ENCODE measurements at regions not wholly inside any gene's neighbourhood (a gene's known extent, or its start where the extent isn't known, plus 50 kb on each side); places are given as distances from the start of the nearest gene placed in this dataset.

DNA sequence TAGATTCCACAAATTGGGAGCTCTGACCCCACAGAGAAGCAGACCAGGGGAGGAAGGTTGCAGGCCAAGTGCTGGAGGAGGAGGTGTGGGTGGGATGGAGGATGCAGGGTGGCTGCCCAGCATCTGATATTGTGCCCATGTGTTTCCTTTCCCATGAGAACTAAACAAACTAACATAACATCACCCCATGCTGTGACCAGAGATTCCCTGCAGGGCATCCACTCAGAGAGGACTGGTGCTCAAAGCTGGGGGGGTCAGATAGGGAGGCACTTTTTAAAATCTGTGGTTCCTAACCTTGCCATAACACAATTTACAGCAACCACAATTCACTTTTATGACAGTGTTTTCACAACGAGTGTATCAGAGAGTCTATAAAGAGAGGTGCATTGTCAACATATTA lies 1277.6 kb downstream of the AACS start:
- peaks cover 69% of the 10 kb centered on the region for H3K9me3 Mint-ChIP-seq (ENCODE audit: unreplicated experiment)

DNA sequence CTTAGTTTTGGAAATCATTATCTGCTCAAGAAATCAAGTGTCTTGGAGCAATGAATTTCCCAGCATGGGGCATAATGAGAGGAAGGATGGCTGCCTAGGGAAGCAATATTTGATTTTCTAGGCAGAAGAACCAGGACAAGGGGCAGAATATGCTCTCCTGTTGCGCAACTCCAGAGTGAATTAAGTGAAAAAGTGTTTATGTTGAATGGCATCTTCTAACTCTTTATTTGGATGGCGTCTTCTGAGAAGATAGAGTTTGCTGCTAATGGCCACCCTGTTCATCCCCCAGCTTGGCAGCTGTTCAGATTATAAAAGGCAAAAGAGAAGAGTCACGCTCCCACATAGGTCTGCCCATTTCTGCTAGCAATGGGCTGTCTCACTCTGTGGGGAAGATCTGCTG lies 1278.1 kb downstream of the AACS start:
- Mint-ChIP-seq H3K36me3 (ENCODE audit: unreplicated experiment) (no peaks in the 10 kb centered on the region), H3K27me3 (ENCODE audit: unreplicated experiment) (no peaks in the 10 kb centered on the region), H3K9me3 (ENCODE audit: unreplicated experiment) (peaks cover 69% of the 10 kb centered on the region), H3K4me3 (ENCODE audit: unreplicated experiment) (no peak overlapping the region), H3K27ac (ENCODE audit: unreplicated experiment) (no peak overlapping the region), H3K4me1 (ENCODE audit: unreplicated experiment) (no peaks in the 10 kb centered on the region)
- DNase-seq (ENCODE audit: extremely low spot score, unreplicated experiment): no peak
- TF ChIP-seq, protein P1, sequence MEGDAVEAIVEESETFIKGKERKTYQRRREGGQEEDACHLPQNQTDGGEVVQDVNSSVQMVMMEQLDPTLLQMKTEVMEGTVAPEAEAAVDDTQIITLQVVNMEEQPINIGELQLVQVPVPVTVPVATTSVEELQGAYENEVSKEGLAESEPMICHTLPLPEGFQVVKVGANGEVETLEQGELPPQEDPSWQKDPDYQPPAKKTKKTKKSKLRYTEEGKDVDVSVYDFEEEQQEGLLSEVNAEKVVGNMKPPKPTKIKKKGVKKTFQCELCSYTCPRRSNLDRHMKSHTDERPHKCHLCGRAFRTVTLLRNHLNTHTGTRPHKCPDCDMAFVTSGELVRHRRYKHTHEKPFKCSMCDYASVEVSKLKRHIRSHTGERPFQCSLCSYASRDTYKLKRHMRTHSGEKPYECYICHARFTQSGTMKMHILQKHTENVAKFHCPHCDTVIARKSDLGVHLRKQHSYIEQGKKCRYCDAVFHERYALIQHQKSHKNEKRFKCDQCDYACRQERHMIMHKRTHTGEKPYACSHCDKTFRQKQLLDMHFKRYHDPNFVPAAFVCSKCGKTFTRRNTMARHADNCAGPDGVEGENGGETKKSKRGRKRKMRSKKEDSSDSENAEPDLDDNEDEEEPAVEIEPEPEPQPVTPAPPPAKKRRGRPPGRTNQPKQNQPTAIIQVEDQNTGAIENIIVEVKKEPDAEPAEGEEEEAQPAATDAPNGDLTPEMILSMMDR (IDR thresholded peaks at IDR 0.05): no peak

More for the DNA sequence above, 1277.6 kb downstream of the AACS start:
- Mint-ChIP-seq H3K27me3 (ENCODE audit: unreplicated experiment) (no peaks in the 10 kb centered on the region), H3K4me1 (ENCODE audit: unreplicated experiment) (no peaks in the 10 kb centered on the region), H3K4me3 (ENCODE audit: unreplicated experiment) (no peak overlapping the region), H3K36me3 (ENCODE audit: unreplicated experiment) (no peaks in the 10 kb centered on the region), H3K27ac (ENCODE audit: unreplicated experiment) (no peak overlapping the region)
- TF ChIP-seq, protein P1 (IDR thresholded peaks at IDR 0.05): no peak
- no peak for DNase-seq (ENCODE audit: extremely low spot score, unreplicated experiment)

- H3K27ac Mint-ChIP-seq (ENCODE audit: unreplicated experiment): no peak overlapping the region
- H3K9me3 Mint-ChIP-seq (ENCODE audit: unreplicated experiment): peaks cover 63% of the 10 kb centered on the region
- DNase-seq (ENCODE audit: extremely low spot score, unreplicated experiment): no peak
- H3K27me3 Mint-ChIP-seq (ENCODE audit: unreplicated experiment): no peaks in the 10 kb centered on the region
- no peaks in the 10 kb centered on the region for H3K4me1 Mint-ChIP-seq (ENCODE audit: unreplicated experiment)
- H3K36me3 Mint-ChIP-seq (ENCODE audit: unreplicated experiment): no peaks in the 10 kb centered on the region
- H3K4me3 Mint-ChIP-seq (ENCODE audit: unreplicated experiment): no peak overlapping the region
- TF ChIP-seq, protein P1 (IDR thresholded peaks at IDR 0.05): no peak
Measured at GRCh38 chr12:126346087-126346486, 1280.9 kb downstream of the AACS start.

DNA sequence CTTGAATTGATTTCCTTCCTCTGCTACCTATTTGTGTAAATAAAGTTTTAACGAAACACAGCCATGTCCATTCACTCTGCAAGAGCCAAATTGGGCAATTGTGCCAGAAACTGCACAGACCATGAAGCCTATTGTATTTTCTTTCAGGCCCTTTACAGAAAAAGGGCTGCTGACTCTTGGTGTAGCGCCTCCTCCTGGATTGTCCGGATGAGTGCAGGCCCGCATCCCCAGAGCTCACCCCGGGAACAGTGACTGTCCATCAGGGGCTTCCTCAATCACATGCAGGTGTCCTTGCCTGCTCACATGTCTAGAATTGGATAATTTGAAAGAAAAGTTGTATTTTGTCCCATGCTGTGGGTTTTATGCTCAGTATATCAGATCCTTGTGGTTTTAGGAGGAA lies 1282.2 kb downstream of the AACS start:
- Mint-ChIP-seq H3K27me3 (ENCODE audit: unreplicated experiment) (no peaks in the 10 kb centered on the region), H3K4me1 (ENCODE audit: unreplicated experiment) (no peaks in the 10 kb centered on the region), H3K9me3 (ENCODE audit: unreplicated experiment) (peaks cover 56% of the 10 kb centered on the region), H3K4me3 (ENCODE audit: unreplicated experiment) (no peak overlapping the region), H3K36me3 (ENCODE audit: unreplicated experiment) (no peaks in the 10 kb centered on the region), H3K27ac (ENCODE audit: unreplicated experiment) (no peak overlapping the region)
- TF ChIP-seq, protein P1 (IDR thresholded peaks at IDR 0.05): peak; percentile 7
- DNase-seq (ENCODE audit: extremely low spot score, unreplicated experiment): no peak

DNA sequence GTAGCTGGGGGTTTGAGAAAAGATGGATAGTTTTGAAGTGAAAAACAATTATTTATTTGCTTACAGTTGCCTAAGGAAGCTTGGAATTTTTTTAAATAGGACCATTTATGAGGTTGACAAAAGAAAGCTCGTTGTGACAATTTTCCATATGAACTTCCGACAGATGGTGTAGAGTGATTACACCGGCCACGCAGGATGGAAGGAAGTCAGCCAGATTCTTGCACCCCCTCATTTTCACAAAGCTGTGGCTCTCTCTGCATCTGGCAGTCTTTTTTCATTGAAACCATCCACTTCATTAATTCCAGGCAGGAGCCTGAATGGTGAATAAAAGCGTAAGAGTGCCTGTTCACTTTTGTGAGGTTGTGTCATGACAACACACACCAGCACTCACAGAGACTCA lies 1284.1 kb downstream of the AACS start:
- no peaks in the 10 kb centered on the region for H3K27me3 Mint-ChIP-seq (ENCODE audit: unreplicated experiment)
- H3K27ac Mint-ChIP-seq (ENCODE audit: unreplicated experiment): no peak overlapping the region
- no peaks in the 10 kb centered on the region for H3K4me1 Mint-ChIP-seq (ENCODE audit: unreplicated experiment)
- TF ChIP-seq, protein P1 (IDR thresholded peaks at IDR 0.05): no peak
- H3K36me3 Mint-ChIP-seq (ENCODE audit: unreplicated experiment): no peaks in the 10 kb centered on the region
- no peak overlapping the region for H3K4me3 Mint-ChIP-seq (ENCODE audit: unreplicated experiment)
- DNase-seq (ENCODE audit: extremely low spot score, unreplicated experiment): no peak
- peaks cover 58% of the 10 kb centered on the region for H3K9me3 Mint-ChIP-seq (ENCODE audit: unreplicated experiment)

Data from osteocyte (in vitro differentiated cells).